HepG2 (cell line): ENCODE measurements at regions not wholly inside any gene's neighbourhood (a gene's known extent, or its start where the extent isn't known, plus 50 kb on each side); places are given as distances from the start of the nearest gene placed in this dataset.

Experiments
- ATF7-NPFF ChIP-seq: sonication (generic); formaldehyde crosslinking; IDR thresholded peaks from 2 replicates; pipeline ENCODE4 v1.8.1; 2023; ENCODE audit warnings: mild to moderate bottlenecking, low read depth, missing genetic modification reagents, moderate library complexity
- BHLHE40 ChIP-seq: IDR thresholded peaks from 2 replicates; pipeline ENCODE4 v1.6.1; 2011; ENCODE audit warnings: low read length, improper control_type of control experiment
- DMAP1 ChIP-seq: IDR thresholded peaks from 2 replicates; pipeline ENCODE4 v1.6.1; 2016
- PCBP2 ChIP-seq: fragments of 200-400 bp; formaldehyde crosslinking; optimal IDR thresholded peaks from 2 replicates; pipeline ENCODE3; 2018; ENCODE audit warnings: low read length, low read depth; ENCODE audit not compliant: poor library complexity, severe bottlenecking
- ZNF205 ChIP-seq: IDR thresholded peaks from 2 replicates; pipeline ENCODE4 v1.6.1; 2018; ENCODE audit warnings: missing biosample characterization, missing genetic modification reagents
- ZNF292 ChIP-seq: sonication (generic); formaldehyde crosslinking; IDR thresholded peaks from 2 replicates; pipeline ENCODE4 v1.8.1; 2022; ENCODE audit warnings: mild to moderate bottlenecking, low read depth, missing genetic modification reagents, borderline replicate concordance
- ZNF317 ChIP-seq: sonication (generic); formaldehyde crosslinking; IDR thresholded peaks from 2 replicates; pipeline ENCODE4 v1.5.0; 2020; ENCODE audit warnings: mild to moderate bottlenecking, missing genetic modification reagents
- TF ChIP-seq, protein P1 (sequence below): sonication (generic); formaldehyde crosslinking; IDR thresholded peaks from 2 replicates; pipeline ENCODE4 v1.5.0; 2020; ENCODE audit warnings: mild to moderate bottlenecking, missing genetic modification reagents, moderate library complexity
- TF ChIP-seq, protein P2 (sequence below): IDR thresholded peaks from 2 replicates; pipeline ENCODE4 v1.6.1; 2012; ENCODE audit warnings: low read length, improper control_type of control experiment

DNA sequence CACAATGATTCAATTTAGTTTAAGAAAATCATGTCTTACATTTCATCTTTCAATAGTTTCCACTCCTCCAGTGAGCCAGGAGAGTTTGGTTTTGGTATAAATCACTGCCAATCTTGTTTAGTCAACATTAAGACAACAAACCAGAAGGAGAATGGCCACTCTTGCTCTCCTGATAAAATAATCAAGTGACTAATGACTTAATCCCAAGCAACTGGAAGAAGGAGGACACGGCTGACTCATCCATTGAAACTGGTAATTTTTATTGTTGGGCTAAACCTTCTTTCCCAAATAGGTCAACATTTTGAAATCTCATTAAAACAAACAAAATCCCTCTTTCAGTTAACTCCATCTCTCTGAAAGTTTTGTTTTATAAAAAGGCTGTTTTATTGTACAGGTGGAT is 230.2 kb downstream of the CLCN4 start:
- TF ChIP-seq, protein P1, sequence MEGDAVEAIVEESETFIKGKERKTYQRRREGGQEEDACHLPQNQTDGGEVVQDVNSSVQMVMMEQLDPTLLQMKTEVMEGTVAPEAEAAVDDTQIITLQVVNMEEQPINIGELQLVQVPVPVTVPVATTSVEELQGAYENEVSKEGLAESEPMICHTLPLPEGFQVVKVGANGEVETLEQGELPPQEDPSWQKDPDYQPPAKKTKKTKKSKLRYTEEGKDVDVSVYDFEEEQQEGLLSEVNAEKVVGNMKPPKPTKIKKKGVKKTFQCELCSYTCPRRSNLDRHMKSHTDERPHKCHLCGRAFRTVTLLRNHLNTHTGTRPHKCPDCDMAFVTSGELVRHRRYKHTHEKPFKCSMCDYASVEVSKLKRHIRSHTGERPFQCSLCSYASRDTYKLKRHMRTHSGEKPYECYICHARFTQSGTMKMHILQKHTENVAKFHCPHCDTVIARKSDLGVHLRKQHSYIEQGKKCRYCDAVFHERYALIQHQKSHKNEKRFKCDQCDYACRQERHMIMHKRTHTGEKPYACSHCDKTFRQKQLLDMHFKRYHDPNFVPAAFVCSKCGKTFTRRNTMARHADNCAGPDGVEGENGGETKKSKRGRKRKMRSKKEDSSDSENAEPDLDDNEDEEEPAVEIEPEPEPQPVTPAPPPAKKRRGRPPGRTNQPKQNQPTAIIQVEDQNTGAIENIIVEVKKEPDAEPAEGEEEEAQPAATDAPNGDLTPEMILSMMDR, result no peak
- TF ChIP-seq DMAP1, result no peak
- TF ChIP-seq ZNF317, result no peak
- no peak for TF ChIP-seq ZNF205 (CRISPR knock-in tag)
- no peak for TF ChIP-seq ZNF292 (CRISPR knock-in tag)
- TF ChIP-seq PCBP2, result no peak
- TF ChIP-seq ATF7-NPFF, result no peak
- no peak for TF ChIP-seq BHLHE40
- TF ChIP-seq, protein P2, sequence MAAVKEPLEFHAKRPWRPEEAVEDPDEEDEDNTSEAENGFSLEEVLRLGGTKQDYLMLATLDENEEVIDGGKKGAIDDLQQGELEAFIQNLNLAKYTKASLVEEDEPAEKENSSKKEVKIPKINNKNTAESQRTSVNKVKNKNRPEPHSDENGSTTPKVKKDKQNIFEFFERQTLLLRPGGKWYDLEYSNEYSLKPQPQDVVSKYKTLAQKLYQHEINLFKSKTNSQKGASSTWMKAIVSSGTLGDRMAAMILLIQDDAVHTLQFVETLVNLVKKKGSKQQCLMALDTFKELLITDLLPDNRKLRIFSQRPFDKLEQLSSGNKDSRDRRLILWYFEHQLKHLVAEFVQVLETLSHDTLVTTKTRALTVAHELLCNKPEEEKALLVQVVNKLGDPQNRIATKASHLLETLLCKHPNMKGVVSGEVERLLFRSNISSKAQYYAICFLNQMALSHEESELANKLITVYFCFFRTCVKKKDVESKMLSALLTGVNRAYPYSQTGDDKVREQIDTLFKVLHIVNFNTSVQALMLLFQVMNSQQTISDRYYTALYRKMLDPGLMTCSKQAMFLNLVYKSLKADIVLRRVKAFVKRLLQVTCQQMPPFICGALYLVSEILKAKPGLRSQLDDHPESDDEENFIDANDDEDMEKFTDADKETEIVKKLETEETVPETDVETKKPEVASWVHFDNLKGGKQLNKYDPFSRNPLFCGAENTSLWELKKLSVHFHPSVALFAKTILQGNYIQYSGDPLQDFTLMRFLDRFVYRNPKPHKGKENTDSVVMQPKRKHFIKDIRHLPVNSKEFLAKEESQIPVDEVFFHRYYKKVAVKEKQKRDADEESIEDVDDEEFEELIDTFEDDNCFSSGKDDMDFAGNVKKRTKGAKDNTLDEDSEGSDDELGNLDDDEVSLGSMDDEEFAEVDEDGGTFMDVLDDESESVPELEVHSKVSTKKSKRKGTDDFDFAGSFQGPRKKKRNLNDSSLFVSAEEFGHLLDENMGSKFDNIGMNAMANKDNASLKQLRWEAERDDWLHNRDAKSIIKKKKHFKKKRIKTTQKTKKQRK, result no peak
